HG03575 (cell line): ENCODE measurements at regions not wholly inside any gene's neighbourhood (a gene's known extent, or its start where the extent isn't known, plus 50 kb on each side); places are given as distances from the start of the nearest gene placed in this dataset.
"Not testable (repeated sequence)": the region's sequence is repeated elsewhere in the genome, so short reads cannot be mapped to it uniquely, and the experiment has no call there.

Experiments
- ATAC-seq: cut with Tn5 transposase; IDR thresholded peaks from one replicate; pipeline ENCODE4 v1.9.1; 2021; ENCODE audit not compliant: unreplicated experiment, insufficient number of reproducible peaks, low FRiP score; ENCODE audit errors: extremely low read depth

DNA sequence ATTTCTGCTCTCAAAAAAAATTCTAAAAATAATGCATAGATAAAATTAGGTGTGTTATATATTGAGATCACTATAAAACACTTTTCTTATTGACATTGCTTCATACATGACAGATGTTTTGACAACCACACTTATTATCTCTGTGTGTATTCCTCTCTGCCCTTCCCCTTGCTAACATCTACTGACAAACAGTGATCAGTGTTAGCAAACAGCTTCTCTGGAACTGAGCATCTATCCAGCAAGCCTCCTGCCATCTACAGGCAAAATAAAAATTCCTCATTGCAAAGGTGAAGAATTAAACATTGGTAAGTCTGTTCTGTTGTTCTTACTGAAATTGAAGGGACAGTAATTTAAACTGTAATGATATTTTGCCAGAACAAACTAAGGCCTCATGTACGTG is 2153.9 kb downstream of the NCAM2 start:
- no peak for ATAC-seq

DNA sequence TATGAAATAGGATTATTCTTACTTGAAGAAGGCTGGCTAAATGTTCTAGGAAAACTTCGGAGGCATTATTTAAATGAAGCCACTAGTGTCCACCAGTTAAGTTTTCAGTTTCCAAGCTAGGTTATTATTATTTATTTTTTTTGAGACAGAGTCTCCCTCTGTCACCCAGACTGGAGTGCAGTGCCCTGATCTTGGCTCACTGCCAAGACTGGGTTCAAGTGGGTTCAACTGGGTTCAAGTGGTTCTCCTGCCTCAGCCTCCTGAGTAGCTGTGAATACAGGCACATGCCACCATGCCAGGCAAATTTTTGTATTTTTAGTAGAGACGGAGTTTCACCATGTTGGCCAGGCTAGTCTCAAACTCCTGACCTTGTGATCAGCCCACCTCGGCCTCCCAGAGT is 2155.6 kb downstream of the NCAM2 start:
- not testable (repeated sequence) for ATAC-seq

- ATAC-seq = no peak
Observed at GRCh38 chr21:23155281-23155680, 2157.1 kb downstream of the NCAM2 start.

DNA sequence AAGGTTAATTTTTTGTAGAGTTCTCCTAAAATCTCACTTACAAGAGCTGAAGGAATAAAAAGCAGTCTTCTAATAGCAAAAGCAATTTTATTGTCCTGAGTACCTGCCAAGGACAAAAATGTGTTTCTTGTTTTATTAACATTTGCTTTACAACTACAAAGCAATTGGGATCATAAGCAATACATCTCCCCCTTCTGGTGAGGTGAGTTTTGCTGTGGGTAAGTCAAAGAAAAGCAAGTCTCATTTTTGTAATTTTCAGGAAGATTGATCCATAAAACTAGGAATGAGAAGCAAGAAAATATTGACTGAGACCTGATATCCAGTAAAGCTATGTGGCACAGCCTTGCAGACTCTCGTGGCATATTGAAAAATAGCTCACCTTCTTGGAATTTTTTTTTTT is 2162.7 kb downstream of the NCAM2 start:
- no peak for ATAC-seq

- no peak for ATAC-seq
Observed at GRCh38 chr21:23162198-23162946, 2164.2 kb downstream of the NCAM2 start.
